Activated CD4-positive, alpha-beta T cell treated with anti-CD3 and anti-CD28 coated beads, Interleukin-2, amount 50 U/mL, for 48 hours (primary cell): ENCODE measurements at regions not wholly inside any gene's neighbourhood (a gene's known extent, or its start where the extent isn't known, plus 50 kb on each side); places are given as distances from the start of the nearest gene placed in this dataset.

Source experiments
- DNase-seq, 2 experiments: peaks; one replicate each; pipeline ENCODE4 v3.0.0-alpha.2; 2020

- no peak for DNase-seq
Measured at GRCh38 chr3:116939091-116939490, 229.5 kb downstream of the TUSC7 start.

DNA sequence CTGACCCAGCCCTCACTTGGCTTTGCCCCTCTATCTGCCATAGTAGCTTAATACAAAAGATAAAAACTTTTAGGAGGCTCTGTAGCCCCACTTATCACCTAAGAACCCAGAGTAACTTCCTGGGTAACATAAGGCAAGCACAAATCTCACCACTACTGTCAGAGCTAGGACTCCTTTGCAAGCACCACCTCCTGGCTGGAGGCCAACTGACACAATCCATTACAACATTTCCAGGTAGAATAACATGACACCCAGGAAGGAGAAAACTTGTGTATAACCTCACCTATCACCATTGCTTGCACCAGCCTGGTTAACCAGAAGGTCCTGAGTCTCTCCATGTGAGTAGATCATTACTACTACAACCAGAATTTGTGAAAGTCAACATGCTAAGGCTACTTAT lies 230.0 kb downstream of the TUSC7 start:
- DNase-seq = no peak

GRCh38 chr3:116940719-116941118 lies 231.1 kb downstream of the TUSC7 start:
- no peak for DNase-seq

GRCh38 chr3:116946376-116946775 lies 236.8 kb downstream of the TUSC7 start:
- DNase-seq = no peak

DNA sequence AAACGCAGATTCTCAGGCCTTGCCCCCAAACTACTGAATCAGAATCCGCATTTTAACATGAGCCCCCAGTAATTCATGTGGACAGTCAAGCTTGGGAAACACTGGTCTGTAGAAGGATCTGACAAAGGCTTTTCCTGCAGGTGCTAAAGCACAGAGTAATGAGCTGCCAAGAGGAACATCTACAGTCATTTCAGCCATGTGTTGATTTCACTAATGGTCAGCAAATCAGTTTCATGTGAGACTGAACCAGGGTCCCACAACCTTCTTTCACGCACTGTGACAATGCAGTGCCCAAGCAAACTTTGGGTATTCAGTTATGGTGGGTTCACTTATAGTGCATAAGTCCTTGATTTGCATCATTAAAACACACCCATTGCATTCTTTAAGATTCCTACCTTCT lies 237.6 kb downstream of the TUSC7 start:
- no peak for DNase-seq

DNA sequence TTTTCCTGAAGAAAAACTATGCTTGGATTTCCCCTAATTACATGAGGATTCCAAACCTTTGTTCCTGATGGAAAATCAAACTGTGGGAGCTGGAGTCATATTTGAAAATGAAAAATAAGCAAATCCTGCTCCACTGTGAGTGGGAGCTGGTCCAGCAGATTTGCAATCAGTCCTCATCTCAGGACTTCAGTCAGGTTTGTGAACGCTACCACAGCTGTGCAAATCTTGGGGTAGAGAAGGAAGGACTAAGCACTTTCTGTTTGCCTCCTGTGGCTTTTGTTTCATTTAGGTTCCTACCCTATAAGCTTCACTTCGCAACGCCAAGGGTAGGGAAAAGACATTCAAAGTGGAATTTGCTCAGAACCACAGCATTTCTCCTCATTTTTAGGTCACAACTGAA lies 238.2 kb downstream of the TUSC7 start:
- DNase-seq = no peak

- DNase-seq = no peak
Measured at GRCh38 chr3:116950301-116951055, 240.9 kb downstream of the TUSC7 start.

DNA sequence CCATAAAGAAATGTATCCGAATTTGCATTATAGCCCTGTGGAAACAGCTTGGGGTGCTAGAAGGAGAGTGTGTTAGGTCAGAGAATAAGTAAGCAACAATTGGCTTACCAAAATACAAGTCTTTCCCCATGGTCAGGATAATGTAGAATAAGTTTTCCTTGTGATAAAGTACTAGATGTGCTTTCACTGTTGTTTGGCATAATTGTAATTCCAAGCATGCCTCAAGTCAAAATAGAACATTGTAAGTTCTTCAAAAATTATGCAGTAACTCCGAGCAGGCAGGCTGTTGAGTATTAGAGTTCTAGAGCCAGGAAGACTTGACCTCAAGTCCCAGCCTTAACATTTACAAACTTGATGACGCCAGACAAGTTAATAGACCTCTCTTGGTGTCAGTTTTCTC lies 242.0 kb downstream of the TUSC7 start:
- no peak for DNase-seq

- no peak for DNase-seq
Measured at GRCh38 chr3:116958291-116958690, 248.7 kb downstream of the TUSC7 start.

DNA sequence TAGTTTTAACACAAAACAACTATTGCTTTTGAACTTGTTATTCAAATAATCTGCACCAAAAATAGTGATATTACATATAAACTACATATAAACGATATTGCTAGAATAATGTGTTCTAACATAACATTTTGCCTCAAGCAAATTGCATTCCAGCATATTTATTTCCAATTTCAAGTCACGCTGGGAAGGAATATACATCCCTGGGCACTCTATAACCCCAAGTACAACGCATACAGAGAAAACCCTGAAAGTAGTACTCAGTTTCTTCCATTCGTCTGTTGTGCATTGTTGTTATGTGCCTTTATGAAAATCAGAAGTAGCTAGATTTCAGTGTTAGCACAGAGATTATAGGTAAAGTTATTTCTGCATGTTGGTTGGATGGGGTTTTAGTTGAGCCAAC lies 251.5 kb downstream of the TUSC7 start:
- DNase-seq = no peak

DNA sequence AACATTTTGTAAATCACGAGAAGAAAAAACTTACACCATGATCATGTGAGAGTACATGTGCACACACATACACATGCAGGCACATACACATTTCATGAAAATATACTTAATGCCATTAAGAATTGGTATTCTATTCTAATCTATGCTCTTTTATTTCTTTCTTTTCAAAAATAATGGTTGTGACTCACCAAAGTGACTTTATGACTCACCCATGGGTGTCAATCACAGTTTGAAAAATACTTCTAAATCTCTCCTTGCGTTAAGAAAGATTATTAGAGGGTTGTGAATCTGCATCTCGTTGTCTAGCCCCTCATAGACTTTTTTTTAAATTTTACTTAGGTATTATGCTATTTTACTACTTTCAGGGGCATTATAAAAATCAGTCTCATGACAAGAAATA lies 254.2 kb downstream of the TUSC7 start:
- no peak for DNase-seq

- DNase-seq = no peak
Measured at GRCh38 chr3:116966649-116967048, 257.1 kb downstream of the TUSC7 start.

- DNase-seq = no peak
Measured at GRCh38 chr3:116969135-116969534, 259.6 kb downstream of the TUSC7 start.

DNA sequence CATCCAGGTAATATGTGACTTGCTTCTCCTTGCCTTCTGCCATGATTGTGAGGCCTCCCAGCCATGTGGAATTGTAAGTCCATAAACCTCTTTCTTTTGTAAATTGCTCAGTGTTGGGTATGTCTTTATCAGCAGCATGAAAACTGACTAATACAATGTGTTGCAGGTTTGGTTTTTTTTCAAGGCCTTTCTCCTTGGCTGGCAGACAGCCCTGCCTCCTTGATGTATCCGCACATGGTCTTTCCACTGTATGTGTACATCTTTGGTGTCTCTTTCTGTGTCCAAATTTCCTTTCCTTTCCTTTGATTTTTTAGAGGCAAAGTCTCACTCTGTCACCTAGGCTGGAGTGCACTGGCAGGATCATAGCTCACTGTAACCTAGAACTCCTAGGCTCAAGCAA lies 260.1 kb downstream of the TUSC7 start:
- no peak for DNase-seq

DNA sequence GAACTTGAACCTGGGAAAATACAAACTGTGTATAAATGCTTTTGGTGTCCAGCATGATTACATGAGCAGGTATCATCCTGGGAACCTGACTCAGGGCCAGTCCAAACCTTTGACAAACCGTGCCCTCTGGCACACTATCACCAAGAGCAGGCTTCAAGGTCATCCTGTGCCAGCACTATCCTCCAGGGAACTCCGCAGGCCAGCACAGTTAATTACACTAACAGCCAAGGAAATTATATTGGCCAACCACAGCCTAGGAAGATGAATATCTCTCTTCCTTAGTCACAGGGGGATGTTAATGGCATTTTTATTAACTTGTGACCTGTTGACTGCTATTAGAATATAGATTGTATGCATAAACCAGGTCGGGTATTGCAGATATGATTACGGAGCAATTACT lies 262.0 kb downstream of the TUSC7 start:
- no peak for DNase-seq

- no peak for DNase-seq
Measured at GRCh38 chr3:116974702-116975101, 265.1 kb downstream of the TUSC7 start.

DNA sequence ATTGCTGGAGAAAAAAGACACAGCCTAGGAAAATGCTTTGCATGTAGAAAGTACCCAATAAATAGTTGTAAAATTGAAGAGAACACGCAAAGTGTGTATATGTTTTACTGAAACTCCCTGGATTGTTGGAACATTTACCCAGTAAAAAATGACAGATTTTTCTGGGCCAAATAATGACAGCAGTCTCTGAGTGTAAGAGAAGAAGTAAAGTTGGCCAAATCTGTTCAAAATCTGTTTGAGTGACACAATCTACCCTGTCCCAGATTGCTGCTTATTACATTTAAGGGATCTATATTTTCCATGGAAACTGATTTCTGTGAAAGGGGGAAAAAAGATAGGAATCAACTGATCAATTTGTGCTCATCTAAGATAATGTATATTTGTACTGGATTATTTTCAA lies 267.9 kb downstream of the TUSC7 start:
- no peak for DNase-seq

DNA sequence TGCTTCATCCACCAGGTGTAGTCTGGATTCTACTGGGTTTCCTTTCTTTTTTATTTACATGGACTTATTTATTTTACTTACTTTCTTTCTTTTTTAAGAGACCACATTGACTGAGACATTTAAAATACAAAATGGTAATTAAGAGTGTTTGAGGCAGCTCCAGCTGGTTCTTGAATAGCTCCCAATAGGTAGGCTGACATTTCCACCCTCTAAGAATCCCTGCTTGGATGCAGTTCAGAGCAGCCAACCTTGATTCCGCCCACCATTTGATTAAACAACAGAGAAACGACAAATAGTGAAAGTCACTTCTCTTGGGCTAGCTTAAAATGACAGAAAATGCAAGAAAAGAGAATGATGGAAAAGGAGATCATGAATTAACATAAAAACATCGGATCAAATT lies 270.5 kb downstream of the TUSC7 start:
- DNase-seq = no peak

DNA sequence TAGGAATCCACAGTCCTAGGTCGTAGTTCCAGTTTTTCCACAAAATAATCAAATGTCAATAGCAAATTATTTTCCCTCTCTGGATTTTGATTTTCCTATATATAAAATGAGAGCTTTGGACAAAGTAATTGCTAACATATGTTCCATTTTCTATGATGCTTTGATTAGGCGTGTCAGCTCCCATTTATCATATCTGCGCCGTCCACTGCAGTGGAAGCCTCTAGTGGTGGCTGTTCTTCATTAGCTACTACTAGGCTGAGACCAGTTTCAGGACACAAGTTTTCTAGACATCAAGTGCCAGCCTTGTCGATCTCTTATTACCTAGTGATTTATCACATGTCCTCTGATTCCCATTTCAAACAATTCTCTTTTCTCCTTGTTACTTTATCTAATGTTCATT lies 271.5 kb downstream of the TUSC7 start:
- DNase-seq = no peak

DNA sequence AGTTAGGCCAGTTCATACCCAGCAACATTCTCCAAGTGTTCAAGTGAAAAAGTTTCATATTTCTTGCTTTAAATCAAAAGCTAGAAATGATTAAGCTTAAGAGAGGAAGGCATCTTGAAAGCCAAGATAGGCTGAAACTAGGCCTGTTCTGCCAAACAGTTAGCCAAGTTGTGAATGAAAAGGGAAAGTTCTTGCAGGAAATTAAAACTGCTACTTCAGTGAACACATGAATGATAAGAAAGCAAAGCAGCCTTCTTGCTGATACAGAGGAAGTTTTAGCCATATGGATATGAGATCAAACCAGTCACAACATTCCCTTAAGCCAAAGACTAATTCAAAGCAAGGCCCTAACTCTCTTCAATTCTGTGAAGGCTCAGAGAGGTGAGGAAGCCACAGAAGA lies 274.7 kb downstream of the TUSC7 start:
- DNase-seq = no peak

GRCh38 chr3:116994351-116994879 lies 284.8 kb downstream of the TUSC7 start:
- DNase-seq = no peak

GRCh38 chr3:117003501-117003900 lies 293.9 kb downstream of the TUSC7 start:
- DNase-seq = no peak

DNA sequence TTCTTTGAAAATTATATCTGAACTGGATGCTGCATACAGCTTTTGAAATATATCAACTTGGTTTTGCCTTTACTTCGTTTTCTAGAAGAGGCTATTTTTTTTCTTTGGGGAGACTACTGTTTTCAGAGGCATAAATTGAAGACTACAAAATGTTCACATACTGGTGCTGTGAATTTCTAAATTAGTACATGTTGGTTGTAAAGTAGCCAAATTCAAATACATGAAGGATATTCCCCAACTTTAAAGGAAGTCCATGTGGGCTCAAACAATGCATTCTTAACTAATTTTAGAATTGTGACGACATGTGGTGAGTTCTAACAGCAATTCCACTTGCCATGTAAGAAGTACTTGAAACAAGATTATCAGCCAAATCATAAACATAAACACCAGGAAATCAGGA lies 295.7 kb downstream of the TUSC7 start:
- DNase-seq = no peak

GRCh38 chr3:117005911-117006522 lies 296.4 kb downstream of the TUSC7 start:
- no peak for DNase-seq

DNA sequence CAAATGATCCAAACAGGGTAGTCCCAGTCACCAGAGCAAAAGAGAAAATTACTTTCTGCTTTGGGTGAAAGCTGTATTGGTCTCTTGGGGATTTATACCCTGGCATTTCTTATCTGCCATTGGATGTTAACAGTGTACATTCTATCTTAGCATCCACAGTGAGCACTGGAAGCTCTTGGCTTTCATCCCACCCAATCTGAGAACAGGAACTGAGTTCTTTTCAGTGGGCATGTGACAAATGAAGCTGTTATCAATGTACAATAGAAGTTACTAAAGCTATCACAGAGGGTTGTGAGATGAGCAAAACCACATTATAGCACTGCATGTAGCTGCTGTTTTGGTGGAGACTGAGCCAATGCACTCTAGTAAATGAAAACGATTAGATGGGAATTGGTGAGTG lies 300.7 kb downstream of the TUSC7 start:
- no peak for DNase-seq
